ENCODE measurements at regions not wholly inside any gene's neighbourhood (a gene's known extent, or its start where the extent isn't known, plus 50 kb on each side); places are given as distances from the start of the nearest gene placed in this dataset.

GRCh38 chr1:221993444-221993948, 251.6 kb upstream of the DUSP10 start:
- Histone ChIP-seq H3K9me3 (ENCODE audit: control insufficient read depth, low read depth, low read length) (no peaks in the 10 kb centered on the region), H4K5ac (ENCODE audit: insufficient read length, low read depth, low read length) (no peak overlapping the region), H3K4me2 (ENCODE audit: insufficient read depth, insufficient read length, low read length) (no peak overlapping the region), H4K91ac (ENCODE audit: insufficient read length, low read depth, low read length) (no peak overlapping the region), H3K9ac (ENCODE audit: extremely low read depth, insufficient read length, low read length) (no peak overlapping the region), H2BK20ac (ENCODE audit: low read depth, low read length, poor library complexity, severe bottlenecking) (no peak overlapping the region), H3K4ac (ENCODE audit: low read depth, low read length) (no peak overlapping the region), H3K23me2 (ENCODE audit: insufficient read length, low read depth, low read length, poor library complexity, severe bottlenecking) (no peaks in the 10 kb centered on the region), H2BK5ac (ENCODE audit: insufficient read length, low read length) (no peak overlapping the region), H2AFZ (ENCODE audit: low read length) (no peak overlapping the region), H2AK5ac (ENCODE audit: insufficient read length, low read length) (no peak overlapping the region), H3K56ac (ENCODE audit: insufficient read length, low read depth, low read length) (no peak overlapping the region), H3K79me1 (ENCODE audit: insufficient read depth, low read depth, low read length, poor library complexity, severe bottlenecking) (no peaks in the 10 kb centered on the region), H3K27me3 (ENCODE audit: insufficient read depth, low read length) (no peaks in the 10 kb centered on the region), H3K23ac (ENCODE audit: insufficient read length, low read depth, low read length) (no peak overlapping the region), H2BK12ac (ENCODE audit: insufficient read length, low read depth, low read length) (no peak overlapping the region), H4K20me1 (ENCODE audit: control insufficient read depth, insufficient read depth, insufficient read length) (no peaks in the 10 kb centered on the region), H2BK15ac (ENCODE audit: low read depth, low read length) (no peak overlapping the region), H4K8ac (replicated peaks; ENCODE audit: insufficient read length, low read depth, low read length) (no peak overlapping the region), H3T11ph (ENCODE audit: low read length) (no peak overlapping the region), H3K79me2 (ENCODE audit: insufficient read depth, low read length) (no peaks in the 10 kb centered on the region), H3K4me1 (ENCODE audit: insufficient read depth, low read length) (no peaks in the 10 kb centered on the region), H3K18ac (ENCODE audit: insufficient read length, low read depth, low read length) (no peak overlapping the region), H3K27ac (ENCODE audit: insufficient read length, low read depth, low read length) (no peak overlapping the region), H2BK120ac (ENCODE audit: low read depth, low read length, poor library complexity, severe bottlenecking) (no peak overlapping the region), H3K14ac (ENCODE audit: insufficient read depth, low read length) (no peak overlapping the region)
- Mint-ChIP-seq H3K27me3 (ENCODE audit: low read depth) (no peaks in the 10 kb centered on the region), H3K27ac (no peak overlapping the region; a peak in 1 of 7 replicates), H3K9me3 (no peaks in the 10 kb centered on the region), H3K4me1 (peaks cover 13 to 14% of the 10 kb centered on the region in 2 experiments), H3K4me3 (no peak overlapping the region), H3K36me3 (ENCODE audit: insufficient read depth in 1 of 3, low read depth in 3 of 3) (no peaks in the 10 kb centered on the region)
- DNase-seq = no peak
- TF ChIP-seq CTCF (conservative IDR thresholded peaks at IDR 0.05) = peak; percentile 49; the same call in 2 of the 3 replicates
